K562 (cell line): ENCODE measurements at regions not wholly inside any gene's neighbourhood (a gene's known extent, or its start where the extent isn't known, plus 50 kb on each side); places are given as distances from the start of the nearest gene placed in this dataset.

Source experiments
- CBX3 ChIP-seq, 2 experiments: IDR thresholded peaks; 1 replicate in 1 of 2; 2 replicates in 1 of 2; pipeline ENCODE4 v1.6.1; 2012; ENCODE audit warnings: inconsistent platforms in 2 of 2, low read length in 2 of 2, borderline replicate concordance in 1 of 2, control low read depth in 1 of 2
- CREM ChIP-seq: IDR thresholded peaks from 2 replicates; pipeline ENCODE4 v1.6.1; 2014; ENCODE audit warnings: antibody characterized with exemption, low read depth
- EP300 ChIP-seq: IDR thresholded peaks from 2 replicates; pipeline ENCODE4 v1.6.1; 2012; ENCODE audit warnings: low read length, improper control_type of control experiment
- FOXJ3 ChIP-seq: sonication (generic); formaldehyde crosslinking; IDR thresholded peaks from 2 replicates; pipeline ENCODE4 v1.4.0; 2020; ENCODE audit warnings: mild to moderate bottlenecking, missing genetic modification reagents
- HDGF ChIP-seq: fragments of 450-650 bp; IDR thresholded peaks from 2 replicates; pipeline ENCODE4 v1.6.1; 2016
- TF ChIP-seq, protein P1 (sequence below), 2 experiments: IDR thresholded peaks; 2 replicates each; pipeline ENCODE4 v1.6.1; 2011; ENCODE audit warnings: borderline replicate concordance in 1 of 2, control low read depth in 1 of 2, low read depth in 1 of 2, low read length in 1 of 2, mild to moderate bottlenecking in 1 of 2, mixed read lengths in 1 of 2, moderate library complexity in 1 of 2; ENCODE audit not compliant: insufficient read depth in 1 of 2, insufficient read length in 1 of 2, poor library complexity in 1 of 2, severe bottlenecking in 1 of 2; ENCODE audit errors: extremely low read depth in 1 of 2
- TF ChIP-seq, protein P2 (sequence below), 3 experiments: IDR thresholded peaks in 2 of 3; conservative IDR thresholded peaks in 1 of 3; 2 replicates each; pipeline ENCODE4 v1.5.1; 2011 to 2012; ENCODE audit warnings: low read length in 3 of 3, mild to moderate bottlenecking in 3 of 3, control low read depth in 2 of 3, improper control_type of control experiment in 1 of 3, inconsistent platforms in 1 of 3, low read depth in 1 of 3, mixed read lengths in 1 of 3, moderate library complexity in 1 of 3; ENCODE audit not compliant: insufficient read depth in 2 of 3
- TF ChIP-seq, protein P3 (sequence below): sonication (generic); formaldehyde crosslinking; IDR thresholded peaks from 2 replicates; pipeline ENCODE4 v1.8.1; 2023; ENCODE audit warnings: mild to moderate bottlenecking, missing genetic modification reagents
- TF ChIP-seq, protein P4 (sequence below): fragments of 250-450 bp; sonication (Bioruptor Pico); IDR thresholded peaks from 2 replicates; pipeline ENCODE4 v1.9.0; 2021; ENCODE audit warnings: mild to moderate bottlenecking
- TF ChIP-seq, protein P5 (sequence below): sonication (generic); formaldehyde crosslinking; IDR thresholded peaks from 2 replicates; pipeline ENCODE4 v1.8.0; 2022; ENCODE audit warnings: mild to moderate bottlenecking, missing genetic modification reagents
- TF ChIP-seq, protein P6 (sequence below), 2 experiments: fragments of 200-800 bp in 1 of 2; sonication (Bioruptor generic) in 1 of 2; sonication (generic) in 1 of 2; formaldehyde crosslinking in 1 of 2; IDR thresholded peaks in 1 of 2; conservative IDR thresholded peaks in 1 of 2; 2 replicates each; pipeline versions ENCODE4 v1.5.0 to v1.6.1; 2016 to 2020; ENCODE audit warnings: missing compliant biosample characterization in 1 of 2, missing genetic modification characterization in 1 of 2, missing genetic modification reagents in 1 of 2
- TF ChIP-seq, protein P7 (sequence below): IDR thresholded peaks from 2 replicates; pipeline ENCODE4 v1.6.1; 2014; ENCODE audit warnings: antibody characterized with exemption
- TF ChIP-seq, protein P8 (sequence below): fragments of 450-650 bp; formaldehyde crosslinking; conservative IDR thresholded peaks from 2 replicates; pipeline ENCODE4 v1.4.0; 2022; ENCODE audit warnings: mild to moderate bottlenecking, missing genetic modification characterization

DNA sequence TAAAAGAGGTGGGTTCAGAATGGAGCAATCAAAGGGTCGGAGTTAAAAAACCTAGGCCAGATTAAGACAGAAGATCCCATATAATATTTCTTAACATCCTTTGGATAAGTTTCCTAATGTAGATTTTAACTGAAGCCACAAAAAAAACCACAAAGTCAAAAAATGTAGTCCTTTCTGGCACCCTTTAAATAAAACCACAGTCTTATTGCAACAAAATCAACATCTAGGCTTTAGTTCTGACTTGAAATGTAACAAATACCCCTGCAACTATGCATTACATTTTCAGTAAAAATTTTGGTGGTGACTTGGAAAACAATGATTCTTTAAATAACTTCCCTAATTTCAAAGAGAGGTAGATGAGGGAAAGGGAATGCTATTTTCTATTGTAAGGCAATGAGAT, 109.2 kb downstream of the PSAT1 start:
- TF ChIP-seq, protein P1, sequence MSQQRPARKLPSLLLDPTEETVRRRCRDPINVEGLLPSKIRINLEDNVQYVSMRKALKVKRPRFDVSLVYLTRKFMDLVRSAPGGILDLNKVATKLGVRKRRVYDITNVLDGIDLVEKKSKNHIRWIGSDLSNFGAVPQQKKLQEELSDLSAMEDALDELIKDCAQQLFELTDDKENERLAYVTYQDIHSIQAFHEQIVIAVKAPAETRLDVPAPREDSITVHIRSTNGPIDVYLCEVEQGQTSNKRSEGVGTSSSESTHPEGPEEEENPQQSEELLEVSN (IDR thresholded peaks at IDR 0.05; ENCODE audit: borderline replicate concordance in 1 of 2, extremely low read depth in 1 of 2, insufficient read depth in 1 of 2, insufficient read length in 1 of 2, low read depth in 1 of 2, low read length in 1 of 2, poor library complexity in 1 of 2, severe bottlenecking in 1 of 2) = no peak
- TF ChIP-seq, protein P2, sequence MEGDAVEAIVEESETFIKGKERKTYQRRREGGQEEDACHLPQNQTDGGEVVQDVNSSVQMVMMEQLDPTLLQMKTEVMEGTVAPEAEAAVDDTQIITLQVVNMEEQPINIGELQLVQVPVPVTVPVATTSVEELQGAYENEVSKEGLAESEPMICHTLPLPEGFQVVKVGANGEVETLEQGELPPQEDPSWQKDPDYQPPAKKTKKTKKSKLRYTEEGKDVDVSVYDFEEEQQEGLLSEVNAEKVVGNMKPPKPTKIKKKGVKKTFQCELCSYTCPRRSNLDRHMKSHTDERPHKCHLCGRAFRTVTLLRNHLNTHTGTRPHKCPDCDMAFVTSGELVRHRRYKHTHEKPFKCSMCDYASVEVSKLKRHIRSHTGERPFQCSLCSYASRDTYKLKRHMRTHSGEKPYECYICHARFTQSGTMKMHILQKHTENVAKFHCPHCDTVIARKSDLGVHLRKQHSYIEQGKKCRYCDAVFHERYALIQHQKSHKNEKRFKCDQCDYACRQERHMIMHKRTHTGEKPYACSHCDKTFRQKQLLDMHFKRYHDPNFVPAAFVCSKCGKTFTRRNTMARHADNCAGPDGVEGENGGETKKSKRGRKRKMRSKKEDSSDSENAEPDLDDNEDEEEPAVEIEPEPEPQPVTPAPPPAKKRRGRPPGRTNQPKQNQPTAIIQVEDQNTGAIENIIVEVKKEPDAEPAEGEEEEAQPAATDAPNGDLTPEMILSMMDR (IDR thresholded peaks at IDR 0.05 in 2 of 3, conservative IDR thresholded peaks at IDR 0.05 in 1 of 3; ENCODE audit: insufficient read depth in 2 of 3, low read depth in 1 of 3, low read length in 3 of 3) = no peak
- TF ChIP-seq CREM (no peak), FOXJ3 (CRISPR knock-in tag) (no peak), EP300 (no peak), CBX3 (IDR thresholded peaks at IDR 0.05; ENCODE audit: borderline replicate concordance in 1 of 2, low read length in 2 of 2) (no peak), HDGF (no peak)
- TF ChIP-seq, protein P3, sequence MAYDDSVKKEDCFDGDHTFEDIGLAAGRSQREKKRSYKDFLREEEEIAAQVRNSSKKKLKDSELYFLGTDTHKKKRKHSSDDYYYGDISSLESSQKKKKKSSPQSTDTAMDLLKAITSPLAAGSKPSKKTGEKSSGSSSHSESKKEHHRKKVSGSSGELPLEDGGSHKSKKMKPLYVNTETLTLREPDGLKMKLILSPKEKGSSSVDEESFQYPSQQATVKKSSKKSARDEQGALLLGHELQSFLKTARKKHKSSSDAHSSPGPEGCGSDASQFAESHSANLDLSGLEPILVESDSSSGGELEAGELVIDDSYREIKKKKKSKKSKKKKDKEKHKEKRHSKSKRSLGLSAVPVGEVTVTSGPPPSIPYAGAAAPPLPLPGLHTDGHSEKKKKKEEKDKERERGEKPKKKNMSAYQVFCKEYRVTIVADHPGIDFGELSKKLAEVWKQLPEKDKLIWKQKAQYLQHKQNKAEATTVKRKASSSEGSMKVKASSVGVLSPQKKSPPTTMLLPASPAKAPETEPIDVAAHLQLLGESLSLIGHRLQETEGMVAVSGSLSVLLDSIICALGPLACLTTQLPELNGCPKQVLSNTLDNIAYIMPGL = no peak
- TF ChIP-seq, protein P4, sequence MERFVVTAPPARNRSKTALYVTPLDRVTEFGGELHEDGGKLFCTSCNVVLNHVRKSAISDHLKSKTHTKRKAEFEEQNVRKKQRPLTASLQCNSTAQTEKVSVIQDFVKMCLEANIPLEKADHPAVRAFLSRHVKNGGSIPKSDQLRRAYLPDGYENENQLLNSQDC = no peak
- TF ChIP-seq, protein P5, sequence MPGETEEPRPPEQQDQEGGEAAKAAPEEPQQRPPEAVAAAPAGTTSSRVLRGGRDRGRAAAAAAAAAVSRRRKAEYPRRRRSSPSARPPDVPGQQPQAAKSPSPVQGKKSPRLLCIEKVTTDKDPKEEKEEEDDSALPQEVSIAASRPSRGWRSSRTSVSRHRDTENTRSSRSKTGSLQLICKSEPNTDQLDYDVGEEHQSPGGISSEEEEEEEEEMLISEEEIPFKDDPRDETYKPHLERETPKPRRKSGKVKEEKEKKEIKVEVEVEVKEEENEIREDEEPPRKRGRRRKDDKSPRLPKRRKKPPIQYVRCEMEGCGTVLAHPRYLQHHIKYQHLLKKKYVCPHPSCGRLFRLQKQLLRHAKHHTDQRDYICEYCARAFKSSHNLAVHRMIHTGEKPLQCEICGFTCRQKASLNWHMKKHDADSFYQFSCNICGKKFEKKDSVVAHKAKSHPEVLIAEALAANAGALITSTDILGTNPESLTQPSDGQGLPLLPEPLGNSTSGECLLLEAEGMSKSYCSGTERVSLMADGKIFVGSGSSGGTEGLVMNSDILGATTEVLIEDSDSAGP (CRISPR knock-in tag) = no peak
- TF ChIP-seq, protein P6, sequence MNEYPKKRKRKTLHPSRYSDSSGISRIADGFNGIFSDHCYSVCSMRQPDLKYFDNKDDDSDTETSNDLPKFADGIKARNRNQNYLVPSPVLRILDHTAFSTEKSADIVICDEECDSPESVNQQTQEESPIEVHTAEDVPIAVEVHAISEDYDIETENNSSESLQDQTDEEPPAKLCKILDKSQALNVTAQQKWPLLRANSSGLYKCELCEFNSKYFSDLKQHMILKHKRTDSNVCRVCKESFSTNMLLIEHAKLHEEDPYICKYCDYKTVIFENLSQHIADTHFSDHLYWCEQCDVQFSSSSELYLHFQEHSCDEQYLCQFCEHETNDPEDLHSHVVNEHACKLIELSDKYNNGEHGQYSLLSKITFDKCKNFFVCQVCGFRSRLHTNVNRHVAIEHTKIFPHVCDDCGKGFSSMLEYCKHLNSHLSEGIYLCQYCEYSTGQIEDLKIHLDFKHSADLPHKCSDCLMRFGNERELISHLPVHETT (CRISPR knock-in tag; conservative IDR thresholded peaks at IDR 0.05 in 1 of 2, IDR thresholded peaks at IDR 0.05 in 1 of 2) = no peak
- TF ChIP-seq, protein P7, sequence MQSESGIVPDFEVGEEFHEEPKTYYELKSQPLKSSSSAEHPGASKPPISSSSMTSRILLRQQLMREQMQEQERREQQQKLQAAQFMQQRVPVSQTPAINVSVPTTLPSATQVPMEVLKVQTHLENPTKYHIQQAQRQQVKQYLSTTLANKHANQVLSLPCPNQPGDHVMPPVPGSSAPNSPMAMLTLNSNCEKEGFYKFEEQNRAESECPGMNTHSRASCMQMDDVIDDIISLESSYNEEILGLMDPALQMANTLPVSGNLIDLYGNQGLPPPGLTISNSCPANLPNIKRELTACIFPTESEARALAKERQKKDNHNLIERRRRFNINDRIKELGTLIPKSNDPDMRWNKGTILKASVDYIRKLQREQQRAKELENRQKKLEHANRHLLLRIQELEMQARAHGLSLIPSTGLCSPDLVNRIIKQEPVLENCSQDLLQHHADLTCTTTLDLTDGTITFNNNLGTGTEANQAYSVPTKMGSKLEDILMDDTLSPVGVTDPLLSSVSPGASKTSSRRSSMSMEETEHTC = no peak
- TF ChIP-seq, protein P8, sequence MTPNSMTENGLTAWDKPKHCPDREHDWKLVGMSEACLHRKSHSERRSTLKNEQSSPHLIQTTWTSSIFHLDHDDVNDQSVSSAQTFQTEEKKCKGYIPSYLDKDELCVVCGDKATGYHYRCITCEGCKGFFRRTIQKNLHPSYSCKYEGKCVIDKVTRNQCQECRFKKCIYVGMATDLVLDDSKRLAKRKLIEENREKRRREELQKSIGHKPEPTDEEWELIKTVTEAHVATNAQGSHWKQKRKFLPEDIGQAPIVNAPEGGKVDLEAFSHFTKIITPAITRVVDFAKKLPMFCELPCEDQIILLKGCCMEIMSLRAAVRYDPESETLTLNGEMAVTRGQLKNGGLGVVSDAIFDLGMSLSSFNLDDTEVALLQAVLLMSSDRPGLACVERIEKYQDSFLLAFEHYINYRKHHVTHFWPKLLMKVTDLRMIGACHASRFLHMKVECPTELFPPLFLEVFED (CRISPR knock-in tag) = no peak
